Activated naive CD4-positive, alpha-beta T cell treated with anti-CD3 and anti-CD28 coated beads for 36 hours (primary cell): ENCODE measurements at regions not wholly inside any gene's neighbourhood (a gene's known extent, or its start where the extent isn't known, plus 50 kb on each side); places are given as distances from the start of the nearest gene placed in this dataset.

Experiments used
- CTCF ChIA-PET: fragments of 350-600 bp; sonication (Branson Sonifier 250); formaldehyde crosslinking; loops from one replicate; lab custom pipeline; 2021; ENCODE audit warnings: antibody characterized with exemption; lab: Charles Lee
- DNase-seq: peaks from one replicate; pipeline ENCODE4 v3.0.0-alpha.2; 2020
- H3K27ac Mint-ChIP-seq: one replicate; pipeline ENCODE4 v1.8.0; 2021; ENCODE audit warnings: mild to moderate bottlenecking, mixed read lengths
- H3K27me3 Mint-ChIP-seq: one replicate; pipeline ENCODE4 v1.8.0; 2021; ENCODE audit warnings: low read depth, mixed read lengths
- H3K36me3 Mint-ChIP-seq: one replicate; pipeline ENCODE4 v1.8.0; 2021; ENCODE audit warnings: low read depth, mixed read lengths
- H3K4me1 Mint-ChIP-seq: one replicate; pipeline ENCODE4 v1.8.0; 2021; ENCODE audit warnings: low read depth, mixed read lengths
- H3K4me3 Mint-ChIP-seq: one replicate; pipeline ENCODE4 v1.8.0; 2021; ENCODE audit warnings: mild to moderate bottlenecking, moderate library complexity, mixed read lengths
- H3K9me3 Mint-ChIP-seq: one replicate; pipeline ENCODE4 v1.8.0; 2021; ENCODE audit warnings: mixed read lengths
- intact Hi-C: fragments of 100-400 bp; cut with micrococcal nuclease; formaldehyde crosslinking; loops from one replicate; pipeline ENCODE4 v1.15.1; 2023

- no peak overlapping the region for H3K27ac Mint-ChIP-seq
- no peaks in the 10 kb centered on the region for H3K4me1 Mint-ChIP-seq
- CTCF ChIA-PET = no interaction called here
- no peaks in the 10 kb centered on the region for H3K36me3 Mint-ChIP-seq
- intact Hi-C loops = no loop called here
- DNase-seq = no peak
- H3K4me3 Mint-ChIP-seq = no peak overlapping the region
- H3K27me3 Mint-ChIP-seq = peaks cover 13% of the 10 kb centered on the region
- no peaks in the 10 kb centered on the region for H3K9me3 Mint-ChIP-seq
Observed at GRCh38 chr2:118268268-118268667, 180.0 kb downstream of the INSIG2 start.

- H3K27me3 Mint-ChIP-seq = peaks cover 13% of the 10 kb centered on the region
- no peak overlapping the region for H3K27ac Mint-ChIP-seq
- intact Hi-C loops = no loop called here
- DNase-seq = no peak
- H3K36me3 Mint-ChIP-seq = no peaks in the 10 kb centered on the region
- no peak overlapping the region for H3K4me3 Mint-ChIP-seq
- no peaks in the 10 kb centered on the region for H3K9me3 Mint-ChIP-seq
- H3K4me1 Mint-ChIP-seq = no peaks in the 10 kb centered on the region
- CTCF ChIA-PET = no interaction called here
Observed at GRCh38 chr2:118265873-118266455, 177.7 kb downstream of the INSIG2 start.

- no peaks in the 10 kb centered on the region for H3K9me3 Mint-ChIP-seq
- no peak for DNase-seq
- no peak overlapping the region for H3K4me3 Mint-ChIP-seq
- H3K27me3 Mint-ChIP-seq = peaks cover 11% of the 10 kb centered on the region
- CTCF ChIA-PET = no interaction called here
- no peaks in the 10 kb centered on the region for H3K4me1 Mint-ChIP-seq
- no peak overlapping the region for H3K27ac Mint-ChIP-seq
- intact Hi-C loops = no loop called here
- no peaks in the 10 kb centered on the region for H3K36me3 Mint-ChIP-seq
Observed at GRCh38 chr2:118264232-118264990, 176.1 kb downstream of the INSIG2 start.

- Mint-ChIP-seq H3K36me3 (no peaks in the 10 kb centered on the region), H3K4me1 (no peaks in the 10 kb centered on the region), H3K4me3 (no peak overlapping the region), H3K9me3 (no peaks in the 10 kb centered on the region), H3K27me3 (peaks cover 28% of the 10 kb centered on the region), H3K27ac (no peak overlapping the region)
- intact Hi-C loops = no loop called here
- CTCF ChIA-PET = no interaction called here
- DNase-seq = no peak
Observed at GRCh38 chr2:118257696-118258095, 169.4 kb downstream of the INSIG2 start.

- no peak overlapping the region for H3K27ac Mint-ChIP-seq
- CTCF ChIA-PET = interaction anchor here (0.7 kb wide), 1 partner anchor 137 kb away, joined by 3 read pairs; no protein-coding TSS in a partner anchor
- H3K27me3 Mint-ChIP-seq = peaks cover 28% of the 10 kb centered on the region
- H3K36me3 Mint-ChIP-seq = no peaks in the 10 kb centered on the region
- no peak overlapping the region for H3K4me3 Mint-ChIP-seq
- no peak for DNase-seq
- H3K9me3 Mint-ChIP-seq = no peaks in the 10 kb centered on the region
- intact Hi-C loops = no loop called here
- H3K4me1 Mint-ChIP-seq = no peaks in the 10 kb centered on the region
Observed at GRCh38 chr2:118255771-118256372, 167.6 kb downstream of the INSIG2 start.

GRCh38 chr2:118255301-118255700 is 167.0 kb downstream of the INSIG2 start:
- Mint-ChIP-seq H3K4me1 (no peaks in the 10 kb centered on the region), H3K27ac (no peak overlapping the region), H3K4me3 (no peak overlapping the region), H3K9me3 (no peaks in the 10 kb centered on the region), H3K36me3 (no peaks in the 10 kb centered on the region), H3K27me3 (peaks cover 30% of the 10 kb centered on the region)
- CTCF ChIA-PET = interaction anchor here (0.7 kb wide), 1 partner anchor 137 kb away, joined by 3 read pairs; no protein-coding TSS in a partner anchor
- DNase-seq = no peak
- intact Hi-C loops = no loop called here

- CTCF ChIA-PET = no interaction called here
- H3K36me3 Mint-ChIP-seq = no peaks in the 10 kb centered on the region
- no peaks in the 10 kb centered on the region for H3K4me1 Mint-ChIP-seq
- intact Hi-C loops = no loop called here
- no peak for DNase-seq
- no peaks in the 10 kb centered on the region for H3K9me3 Mint-ChIP-seq
- H3K27me3 Mint-ChIP-seq = peaks cover 36% of the 10 kb centered on the region
- H3K4me3 Mint-ChIP-seq = no peak overlapping the region
- no peak overlapping the region for H3K27ac Mint-ChIP-seq
Observed at GRCh38 chr2:118254116-118254515, 165.8 kb downstream of the INSIG2 start.

GRCh38 chr2:118251427-118251826 is 163.2 kb downstream of the INSIG2 start:
- Mint-ChIP-seq H3K27me3 (peaks cover 23% of the 10 kb centered on the region), H3K36me3 (no peaks in the 10 kb centered on the region), H3K4me3 (no peak overlapping the region), H3K4me1 (no peaks in the 10 kb centered on the region), H3K9me3 (no peaks in the 10 kb centered on the region), H3K27ac (no peak overlapping the region)
- intact Hi-C loops = no loop called here
- CTCF ChIA-PET = no interaction called here
- no peak for DNase-seq

- Mint-ChIP-seq H3K4me1 (no peaks in the 10 kb centered on the region), H3K27me3 (peaks cover 26% of the 10 kb centered on the region), H3K9me3 (no peaks in the 10 kb centered on the region), H3K27ac (no peak overlapping the region), H3K36me3 (no peaks in the 10 kb centered on the region), H3K4me3 (no peak overlapping the region)
- intact Hi-C loops = no loop called here
- no peak for DNase-seq
- CTCF ChIA-PET = interaction anchor here (0.6 kb wide), 1 partner anchor 909 kb away, joined by 3 read pairs; no protein-coding TSS in a partner anchor
Observed at GRCh38 chr2:118250463-118250862, 162.2 kb downstream of the INSIG2 start.

- Mint-ChIP-seq H3K27ac (no peak overlapping the region), H3K9me3 (no peaks in the 10 kb centered on the region), H3K27me3 (peaks cover 25% of the 10 kb centered on the region), H3K36me3 (no peaks in the 10 kb centered on the region), H3K4me3 (no peak overlapping the region), H3K4me1 (no peaks in the 10 kb centered on the region)
- intact Hi-C loops = no loop called here
- no peak for DNase-seq
- CTCF ChIA-PET = no interaction called here
Observed at GRCh38 chr2:118250001-118250400, 161.7 kb downstream of the INSIG2 start.

GRCh38 chr2:118249531-118249930 is 161.3 kb downstream of the INSIG2 start:
- Mint-ChIP-seq H3K27ac (no peak overlapping the region), H3K4me3 (no peak overlapping the region), H3K9me3 (no peaks in the 10 kb centered on the region), H3K36me3 (no peaks in the 10 kb centered on the region), H3K4me1 (no peaks in the 10 kb centered on the region), H3K27me3 (peaks cover 22% of the 10 kb centered on the region)
- intact Hi-C loops = no loop called here
- CTCF ChIA-PET = no interaction called here
- DNase-seq = no peak

GRCh38 chr2:118246726-118247125 is 158.5 kb downstream of the INSIG2 start:
- H3K36me3 Mint-ChIP-seq = no peaks in the 10 kb centered on the region
- CTCF ChIA-PET = no interaction called here

GRCh38 chr2:118246079-118246478 is 157.8 kb downstream of the INSIG2 start:
- CTCF ChIA-PET = no interaction called here
- H3K4me3 Mint-ChIP-seq = no peak overlapping the region
- no peak overlapping the region for H3K27ac Mint-ChIP-seq
- no peak for DNase-seq
- intact Hi-C loops = no loop called here
- H3K36me3 Mint-ChIP-seq = no peaks in the 10 kb centered on the region
- no peaks in the 10 kb centered on the region for H3K9me3 Mint-ChIP-seq
- peaks cover 26% of the 10 kb centered on the region for H3K27me3 Mint-ChIP-seq
- no peaks in the 10 kb centered on the region for H3K4me1 Mint-ChIP-seq

More at GRCh38 chr2:118246726-118247125, 158.5 kb downstream of the INSIG2 start:
- no peak for DNase-seq
- Mint-ChIP-seq H3K27me3 (peaks cover 26% of the 10 kb centered on the region), H3K4me3 (no peak overlapping the region), H3K9me3 (no peaks in the 10 kb centered on the region), H3K4me1 (no peaks in the 10 kb centered on the region), H3K27ac (no peak overlapping the region)
- intact Hi-C loops = no loop called here
